DMS153 treated with DMSO at 0.1 percent for 48 hours (cell line): ENCODE measurements at regions not wholly inside any gene's neighbourhood (a gene's known extent, or its start where the extent isn't known, plus 50 kb on each side); places are given as distances from the start of the nearest gene placed in this dataset.

ENCODE experiments used
- DNase-seq: peaks from one replicate; lab custom pipeline; 2025; ENCODE audit not compliant: unreplicated experiment; lab: John Stamatoyannopoulos, UW

DNA sequence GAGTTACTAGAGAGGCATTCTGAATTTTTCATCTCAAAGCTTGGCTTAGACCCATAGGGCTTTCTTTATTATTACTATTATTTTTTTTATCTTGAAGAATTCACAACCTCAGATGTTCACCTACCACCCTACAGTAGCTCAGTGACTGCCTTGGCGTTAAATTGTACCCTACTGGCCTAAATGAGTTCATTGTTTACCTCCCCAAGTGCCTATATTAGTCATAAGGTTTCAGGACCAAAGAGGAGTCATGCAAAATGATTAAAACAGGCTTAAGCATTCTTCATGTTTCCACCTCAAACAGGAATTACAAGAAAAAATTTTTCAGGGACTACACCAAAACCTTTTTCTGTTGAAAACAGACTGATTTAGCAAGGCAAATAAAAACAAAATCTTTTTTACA, 751.5 kb downstream of the SQOR start:
- DNase-seq: no peak

DNA sequence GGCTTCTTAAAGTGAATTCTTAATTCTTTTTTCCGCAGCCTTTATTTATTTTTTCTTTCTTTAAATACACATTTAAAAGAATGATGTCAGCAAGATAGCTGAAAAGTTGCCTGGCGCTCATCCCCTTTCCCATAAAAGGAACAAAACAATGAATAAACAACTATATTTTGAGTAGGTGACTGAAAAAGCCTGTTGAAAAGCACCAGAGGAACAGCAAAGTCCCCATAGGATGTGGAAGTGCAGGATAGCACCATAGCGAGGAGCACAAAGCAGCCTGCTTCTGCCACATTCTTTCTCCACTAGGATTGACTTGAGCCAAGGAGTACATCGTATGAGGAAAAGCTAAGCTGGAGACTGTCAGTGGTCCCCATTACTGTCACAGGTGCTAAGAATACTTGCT, 754.9 kb downstream of the SQOR start:
- DNase-seq: no peak

DNA sequence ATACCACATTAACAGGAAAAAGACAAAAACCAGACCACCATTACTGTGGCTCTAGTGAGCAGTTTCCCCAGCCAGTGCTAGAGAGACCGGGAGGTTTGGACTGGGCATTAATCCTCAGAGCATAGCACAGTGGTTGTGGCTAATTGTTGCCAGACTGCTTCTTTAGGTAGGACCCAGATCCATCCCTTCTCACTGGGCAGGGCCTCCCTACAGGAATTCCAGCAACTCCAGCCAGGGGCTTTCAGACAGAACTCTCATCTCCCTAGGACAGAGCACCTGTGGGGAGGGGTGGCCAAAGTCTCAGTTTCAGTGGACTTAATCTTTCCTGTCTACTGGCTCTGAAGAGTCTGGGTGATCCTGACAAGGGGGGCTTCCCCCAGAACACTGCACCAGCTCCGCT, 759.6 kb downstream of the SQOR start:
- no peak for DNase-seq

DNA sequence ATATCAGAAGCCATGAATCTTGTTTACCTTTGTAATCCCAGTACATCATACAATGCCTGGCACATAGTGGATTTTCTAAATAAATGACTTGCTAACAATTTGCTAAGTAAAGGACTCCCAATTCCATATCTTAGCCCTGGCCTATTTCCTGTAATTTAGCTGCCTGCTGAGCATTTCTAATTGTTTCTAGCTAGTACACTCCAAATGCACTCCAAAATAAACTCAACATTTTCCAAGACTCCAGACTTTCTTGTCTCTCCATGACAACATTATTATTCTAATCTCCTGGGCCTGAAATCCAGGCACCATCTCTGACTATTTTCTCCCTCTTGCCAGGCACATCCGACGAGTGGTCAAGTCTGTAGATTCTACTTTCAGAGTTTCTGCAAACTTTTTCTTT, 773.5 kb downstream of the SQOR start:
- DNase-seq: no peak

DNA sequence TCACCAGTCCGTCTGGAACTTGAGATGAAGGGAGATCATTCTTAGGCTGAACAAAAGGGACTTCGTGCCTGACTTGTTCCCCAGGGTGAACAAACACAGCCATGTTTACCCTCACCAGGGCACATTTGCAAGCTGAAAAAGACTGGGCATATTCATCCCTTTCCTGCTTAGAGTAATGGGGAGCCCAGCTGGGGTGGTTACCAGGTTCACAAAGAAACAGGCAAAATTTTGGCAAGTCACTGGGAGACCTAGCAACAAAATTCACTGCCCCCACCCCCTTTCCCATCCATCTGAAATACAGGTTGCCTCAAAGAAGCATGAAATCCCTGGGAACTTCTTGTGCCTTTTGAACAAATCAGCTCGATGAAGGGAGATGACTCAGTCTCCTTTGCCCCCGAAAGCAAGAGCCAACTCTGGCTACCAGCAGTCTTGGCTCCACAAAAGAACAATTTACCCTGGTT, 775.0 kb downstream of the SQOR start:
- DNase-seq: no peak

DNA sequence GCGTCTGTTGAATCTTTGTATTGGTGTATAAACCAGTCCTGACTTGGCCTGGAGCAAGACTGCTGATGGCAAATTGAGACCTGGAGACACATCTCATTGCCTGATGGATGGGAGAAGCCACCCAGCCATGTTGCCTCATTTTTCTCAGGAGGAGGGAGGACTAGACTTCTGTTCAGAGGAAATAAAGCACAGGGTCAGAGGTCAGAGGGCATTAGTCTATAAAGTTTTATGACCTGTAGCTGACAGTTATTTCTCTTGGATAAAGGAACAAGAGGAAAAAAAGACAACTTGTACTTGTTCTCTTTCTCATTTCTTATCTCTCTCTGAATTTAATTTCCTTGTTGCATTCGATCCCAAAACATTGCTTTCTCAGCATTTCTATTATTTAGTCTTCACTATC, 775.9 kb downstream of the SQOR start:
- no peak for DNase-seq

DNA sequence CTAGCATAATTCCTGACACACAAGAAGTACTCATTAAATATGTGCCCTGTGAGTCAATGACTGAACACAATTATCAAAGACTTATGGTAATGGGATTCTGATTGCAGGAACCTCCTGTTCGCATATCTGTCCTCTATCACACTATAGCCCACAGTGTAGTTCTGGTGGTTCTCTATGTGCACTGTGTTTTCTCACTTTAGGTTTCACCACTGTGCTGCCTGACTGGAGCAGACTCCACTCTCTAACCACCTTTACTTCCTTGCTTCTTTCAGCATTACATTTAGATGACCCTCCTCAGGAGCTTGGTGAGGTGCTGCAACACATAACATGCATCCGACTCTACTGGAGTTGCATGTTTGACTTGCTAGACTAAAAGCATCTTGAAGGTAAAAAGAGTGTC, 777.1 kb downstream of the SQOR start:
- DNase-seq: no peak

DNA sequence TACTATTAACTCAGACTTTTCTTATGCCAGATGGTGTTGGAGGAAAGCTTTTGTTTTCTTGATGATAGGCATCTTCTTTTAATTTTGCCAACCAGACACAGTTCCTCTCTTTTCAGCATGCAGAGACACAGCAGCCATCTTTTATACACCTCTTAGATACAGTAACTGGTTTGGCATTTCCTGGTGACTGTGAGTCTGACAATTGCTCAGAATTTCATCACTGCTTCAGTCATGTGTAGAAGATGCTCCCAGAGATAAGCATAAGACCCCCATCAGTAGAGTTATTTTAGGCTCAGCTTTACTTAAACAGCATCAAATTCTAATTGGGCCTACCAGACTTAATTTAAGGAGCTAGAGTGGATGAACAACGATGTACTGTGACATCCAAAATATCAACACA, 779.0 kb downstream of the SQOR start:
- DNase-seq: no peak

DNA sequence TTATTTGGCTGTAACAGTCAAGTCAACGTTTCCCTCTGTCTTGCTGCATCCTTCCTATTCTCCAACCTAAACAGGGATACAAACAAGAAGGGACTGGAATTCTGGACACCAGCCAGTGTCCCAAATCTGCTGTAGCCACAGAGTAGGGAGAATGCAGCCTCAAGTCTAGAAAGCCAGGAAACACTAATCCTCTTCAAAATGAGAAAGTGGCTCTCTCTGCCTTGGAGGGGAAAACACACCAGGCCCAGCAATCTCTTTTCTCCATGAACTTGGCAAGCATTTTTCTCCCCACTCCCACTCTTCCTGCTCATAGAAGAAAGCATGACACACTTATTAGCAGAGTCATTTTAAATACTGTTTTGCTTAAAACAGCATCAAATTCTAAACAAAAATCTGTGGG, 781.7 kb downstream of the SQOR start:
- DNase-seq: no peak

DNA sequence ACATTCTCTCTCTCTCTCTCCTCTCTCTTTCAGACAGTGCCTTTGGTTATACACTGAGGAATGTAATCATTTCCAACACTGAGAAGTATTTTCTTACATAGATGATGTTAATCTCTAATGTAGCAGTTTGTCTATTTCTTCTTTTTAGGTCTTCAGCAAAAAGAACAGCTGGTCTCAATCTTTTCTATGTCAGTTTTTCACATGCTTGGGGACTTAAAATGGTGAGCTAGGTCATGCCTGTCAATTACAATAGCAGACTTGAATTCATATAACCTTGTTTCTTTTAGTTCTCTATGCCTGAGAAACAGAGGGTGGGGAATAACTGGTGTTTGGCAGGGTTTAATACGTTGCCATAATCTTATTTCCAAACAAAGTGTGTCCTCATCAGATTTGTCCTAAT, 786.2 kb downstream of the SQOR start:
- DNase-seq: no peak

DNA sequence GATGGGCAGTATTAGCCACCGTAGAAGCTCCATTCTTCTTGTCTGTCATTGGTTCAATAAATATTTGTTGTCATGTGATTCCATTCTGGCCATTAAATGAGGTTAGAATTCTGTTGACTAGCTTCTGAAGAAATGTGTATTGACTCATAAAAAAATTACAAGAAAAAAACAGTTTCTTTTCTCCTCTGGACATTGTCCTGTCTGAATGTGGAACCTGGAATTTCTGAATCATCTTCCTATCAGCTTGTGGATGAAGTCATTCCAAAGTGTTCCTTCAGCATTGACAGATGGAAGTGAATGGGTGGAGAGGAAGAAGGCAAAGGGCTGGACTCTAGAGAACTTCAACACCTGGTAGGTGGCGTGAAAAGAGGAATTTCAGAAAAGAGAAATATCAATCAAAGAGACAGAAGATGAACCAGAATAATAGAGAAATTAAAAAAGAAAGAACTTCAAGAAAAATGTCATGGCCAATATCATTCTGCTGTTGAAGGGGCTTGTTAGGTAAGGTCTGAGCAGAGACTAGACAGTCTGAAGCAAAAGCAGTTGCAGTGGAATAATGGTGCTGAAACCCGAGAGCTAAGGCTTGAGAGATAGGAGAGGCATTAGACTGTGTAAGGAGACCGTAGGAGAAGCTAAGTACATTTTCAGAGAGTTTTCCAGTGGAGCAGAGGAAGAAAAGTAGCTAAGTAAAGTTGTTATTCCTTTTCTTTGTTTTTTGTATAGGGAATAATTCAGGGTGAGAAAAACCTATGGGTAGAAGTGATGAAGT, 806.6 kb downstream of the SQOR start:
- no peak for DNase-seq

DNA sequence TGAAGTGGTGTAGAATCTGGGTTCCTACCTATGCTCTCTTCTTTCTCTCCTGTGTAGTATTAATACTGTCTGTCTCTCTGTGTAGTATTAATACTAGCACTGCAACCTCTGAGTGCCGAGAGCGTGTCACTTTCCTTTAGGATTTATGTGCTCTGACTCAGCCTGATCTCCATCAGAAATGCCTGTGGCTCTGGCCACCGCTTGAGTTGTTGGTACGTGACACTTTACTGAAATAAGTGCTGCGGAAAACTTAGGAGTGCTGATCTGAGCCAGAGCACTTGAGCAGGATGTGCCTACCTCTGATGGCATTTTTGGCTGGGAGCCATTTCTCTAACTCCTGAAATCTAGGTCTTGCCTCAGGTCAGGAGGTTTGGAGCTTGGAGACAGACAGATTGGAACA, 807.4 kb downstream of the SQOR start:
- no peak for DNase-seq

DNA sequence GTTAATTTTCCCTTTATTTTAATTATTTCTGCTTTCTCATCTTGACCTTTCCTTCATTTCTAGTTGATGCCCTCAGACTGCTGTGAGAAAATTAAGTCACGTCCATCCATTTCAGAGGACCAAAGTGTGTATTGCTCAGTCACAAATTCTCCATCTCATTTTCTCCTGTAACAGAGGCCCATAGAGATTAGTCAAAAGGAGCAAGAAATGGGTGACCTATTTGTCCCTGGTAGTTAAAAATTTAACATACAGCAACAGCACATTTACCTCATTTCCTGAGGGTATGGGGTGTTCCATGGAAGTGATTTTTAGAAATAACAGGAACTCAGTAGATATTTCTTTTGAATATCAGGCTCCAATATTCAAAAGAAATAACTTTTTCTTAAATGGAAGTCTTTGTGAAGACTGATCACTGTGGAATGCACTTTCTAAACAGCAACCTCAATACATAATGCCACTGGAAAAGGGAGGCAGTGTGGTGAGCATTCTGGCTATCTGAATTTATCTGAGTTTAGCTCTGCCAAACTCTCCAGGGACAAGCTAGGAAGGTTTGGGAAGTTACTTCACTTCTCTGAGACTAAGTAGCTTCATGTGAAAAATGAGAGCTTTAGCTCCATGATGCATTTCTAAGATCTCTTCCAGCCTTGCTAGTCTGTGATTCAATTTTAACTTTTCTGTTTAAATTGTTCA, 808.2 kb downstream of the SQOR start:
- no peak for DNase-seq

DNA sequence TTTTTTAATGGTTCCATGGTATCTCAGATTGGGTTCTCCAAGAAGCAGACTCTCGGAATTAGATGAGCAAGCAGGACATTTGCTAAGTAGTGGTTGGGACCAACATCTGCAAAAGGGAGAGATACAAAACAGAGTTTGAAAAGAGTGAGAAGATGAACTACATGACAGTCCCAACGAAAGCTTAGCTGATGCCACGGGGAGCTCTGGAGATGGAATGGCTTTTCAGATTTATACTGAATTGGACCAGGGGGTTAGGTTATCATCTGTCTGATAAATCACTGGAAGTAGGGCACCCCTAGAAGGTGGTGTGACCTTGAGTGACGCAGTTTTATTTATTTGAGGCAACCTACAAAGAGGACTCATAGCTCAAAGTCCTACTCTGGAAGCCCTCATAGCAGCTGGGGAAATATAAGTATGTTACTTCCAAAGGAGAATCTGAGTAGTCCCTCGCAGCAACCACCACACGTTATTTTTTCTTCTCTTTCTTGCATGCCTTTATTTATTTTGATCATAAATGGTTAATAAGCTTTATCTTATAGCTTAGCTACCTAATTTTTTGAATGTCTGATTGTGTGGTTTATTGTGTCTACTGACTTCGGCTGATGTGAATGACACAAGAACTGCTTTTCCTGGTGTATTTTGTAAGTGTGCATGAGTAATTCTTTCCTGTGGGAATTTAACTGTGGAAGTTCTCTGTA, 815.4 kb downstream of the SQOR start:
- DNase-seq: no peak

DNA sequence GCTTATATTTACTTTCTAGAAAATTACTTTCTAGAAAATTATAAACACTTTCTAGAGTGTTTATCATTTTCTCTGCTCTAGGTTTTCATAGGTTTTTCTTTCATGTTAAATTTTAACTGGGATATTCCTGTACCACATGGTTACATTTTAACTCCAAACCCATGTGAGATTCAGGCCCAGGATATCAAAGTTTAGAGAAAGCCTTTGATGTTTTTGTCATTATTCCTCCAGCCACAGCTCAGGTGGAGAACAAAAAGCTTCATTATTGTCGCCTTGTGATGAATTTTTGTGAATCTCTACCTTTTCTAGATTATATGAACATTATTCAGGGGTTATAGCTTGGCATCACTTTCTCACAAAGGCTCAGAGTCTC, 816.0 kb downstream of the SQOR start:
- DNase-seq: no peak

DNA sequence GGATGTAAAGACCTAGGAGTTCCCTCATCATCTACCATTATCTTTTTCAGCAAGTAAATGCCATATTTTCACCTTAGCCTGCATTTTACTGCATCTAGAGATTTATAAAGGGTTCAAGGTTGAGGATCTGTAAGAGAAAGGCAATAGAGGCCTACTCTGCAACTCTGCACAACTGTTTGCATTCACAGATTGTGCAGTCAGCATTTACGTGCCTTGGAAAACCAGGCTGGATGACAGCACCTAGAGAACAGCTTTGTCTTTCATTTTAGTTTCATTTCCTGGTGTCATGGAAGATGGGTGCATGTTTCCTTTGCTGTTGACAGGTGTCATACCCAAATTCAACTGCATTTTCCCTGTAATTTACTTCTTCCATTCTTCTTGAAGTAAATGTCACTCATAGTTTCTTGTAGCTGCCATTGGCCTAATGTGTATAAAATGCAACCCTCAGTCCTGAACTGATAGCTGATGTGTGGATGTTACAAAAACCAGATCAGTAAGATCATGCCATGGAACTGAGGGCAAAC, 817.5 kb downstream of the SQOR start:
- no peak for DNase-seq

DNA sequence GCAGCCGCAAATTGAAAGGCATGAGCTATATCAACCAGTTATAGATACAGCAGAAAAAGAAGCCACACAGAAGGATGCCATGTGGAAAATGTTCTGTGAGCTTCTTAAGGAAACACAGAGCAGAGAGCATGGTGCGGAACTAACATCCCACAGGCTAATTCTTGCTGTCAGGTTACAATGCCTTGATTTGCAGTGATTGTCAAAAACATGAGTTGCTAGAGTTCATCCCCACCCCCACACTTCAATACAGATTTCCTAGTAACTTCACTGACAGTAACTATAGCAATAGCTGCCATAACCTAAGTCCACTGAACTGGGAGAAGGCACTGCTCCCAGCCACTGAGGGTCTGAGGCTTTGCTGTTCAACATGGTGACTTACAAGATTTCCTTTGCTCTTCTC, 821.6 kb downstream of the SQOR start:
- no peak for DNase-seq

DNA sequence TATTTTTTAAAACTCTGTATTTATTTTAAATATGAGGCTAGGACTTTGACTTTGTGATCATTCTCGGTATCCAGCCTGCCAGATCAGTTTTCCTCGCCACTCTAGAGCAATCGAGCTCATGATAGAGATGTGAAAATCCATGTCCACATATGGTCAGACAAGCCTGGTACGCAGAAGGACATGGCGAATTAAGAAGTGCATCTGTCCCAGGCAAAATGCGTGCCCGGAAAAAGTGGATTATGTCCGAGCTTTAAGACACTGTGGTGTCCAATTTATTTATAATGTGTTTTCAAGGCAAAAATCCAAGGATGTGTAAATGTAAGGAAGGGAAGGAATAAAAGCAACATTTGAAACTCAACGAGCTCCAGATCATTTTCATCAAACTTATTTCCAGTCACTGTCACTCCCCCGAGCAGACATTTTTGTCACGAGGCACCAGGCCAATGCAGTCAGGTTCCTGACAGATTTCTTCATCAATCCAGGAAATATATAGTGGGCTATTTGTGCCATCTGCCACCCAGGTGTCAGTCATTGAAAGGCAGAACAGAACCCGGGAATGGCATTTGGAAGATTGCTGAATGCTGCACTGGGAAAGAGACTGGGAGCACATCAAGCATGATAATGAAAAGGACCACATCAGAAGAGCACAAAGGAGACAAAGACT, 825.7 kb downstream of the SQOR start:
- DNase-seq: no peak

DNA sequence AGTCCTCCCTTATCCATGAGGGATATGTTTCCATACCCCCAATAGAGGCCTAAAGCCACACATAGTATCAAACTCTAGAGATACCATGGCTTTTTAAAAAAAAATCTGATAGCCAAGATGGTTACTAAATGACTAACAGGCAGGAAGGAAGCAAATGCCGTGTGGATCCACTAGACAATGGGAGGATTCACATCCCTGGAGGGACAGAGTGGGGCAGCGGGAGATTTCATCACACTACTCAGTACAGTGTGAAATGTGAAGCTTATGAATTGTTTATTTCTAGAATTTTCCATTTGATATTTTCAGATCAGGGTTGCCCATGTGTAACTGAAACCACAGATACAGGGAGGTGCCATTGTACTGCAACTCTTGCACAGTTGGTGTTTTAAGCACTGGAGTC, 826.6 kb downstream of the SQOR start:
- no peak for DNase-seq

DNA sequence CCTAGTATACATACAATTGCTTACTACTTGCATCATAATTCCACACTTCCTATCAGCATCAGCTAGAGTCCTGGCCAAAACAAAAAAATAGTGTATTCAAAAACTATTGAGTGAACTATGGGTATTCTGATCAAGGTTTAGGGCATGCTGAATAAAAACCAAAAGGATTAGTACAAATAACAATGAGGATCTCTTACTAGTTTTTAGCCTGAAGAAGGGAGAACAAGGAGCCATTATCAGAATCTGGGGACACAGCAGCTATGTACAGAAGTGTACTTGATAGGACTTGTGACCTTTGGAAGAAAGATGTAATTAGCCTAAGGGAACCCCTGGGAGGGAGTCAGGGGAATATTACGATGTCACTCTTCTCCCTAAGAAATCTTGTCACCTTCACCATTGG, 832.2 kb downstream of the SQOR start:
- DNase-seq: no peak

DNA sequence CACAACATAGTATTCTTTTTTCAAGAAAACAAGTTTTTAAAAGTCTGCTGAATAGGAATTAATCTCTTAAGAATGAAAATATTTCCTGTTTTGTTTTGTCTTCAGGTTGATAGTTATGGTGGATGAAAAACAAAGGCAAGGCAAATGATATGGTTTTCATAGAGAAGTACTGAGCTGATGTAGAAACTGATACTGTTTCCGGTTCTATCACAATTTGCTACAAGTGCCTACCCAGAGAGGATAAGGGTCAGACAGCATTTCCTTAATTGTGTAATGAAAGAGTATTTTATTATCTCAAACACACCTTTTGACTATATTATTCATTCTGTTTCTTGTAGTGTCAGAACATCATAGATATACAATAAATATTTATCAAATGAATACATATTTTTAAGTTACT, 836.3 kb downstream of the SQOR start:
- DNase-seq: no peak

DNA sequence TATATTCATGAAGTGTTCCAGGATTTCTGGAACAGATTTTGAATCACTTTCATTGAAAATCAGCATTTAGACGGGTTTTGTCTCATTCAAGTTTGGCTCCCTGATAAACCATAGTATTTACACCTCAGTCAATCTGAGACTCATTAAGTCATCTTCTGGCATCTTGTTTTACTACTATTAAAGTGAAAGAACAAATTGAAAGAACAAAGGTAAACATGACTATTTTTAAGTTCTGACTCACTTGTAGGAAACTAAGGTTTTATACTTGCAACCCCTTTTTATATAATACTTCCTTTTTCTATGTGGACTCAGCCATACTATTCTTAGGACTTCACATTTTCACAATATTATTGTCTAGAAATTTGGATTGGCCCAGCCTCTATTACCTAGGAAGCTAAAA, 854.4 kb downstream of the SQOR start:
- DNase-seq: no peak
